HEK293 (cell line): ENCODE measurements at regions not wholly inside any gene's neighbourhood (a gene's known extent, or its start where the extent isn't known, plus 50 kb on each side); places are given as distances from the start of the nearest gene placed in this dataset.
A peak's percentile ranks its signal among the peaks of the same experiment; 100 is the strongest.

Source experiments
- CTCF ChIA-PET: fragments of 350-600 bp; formaldehyde crosslinking; extraction: SDS; loops from one replicate; lab custom pipeline; 2021; ENCODE audit warnings: antibody characterized with exemption; lab: Yijun Ruan, JAX
- POLR2A ChIA-PET: fragments of 300-600 bp; formaldehyde crosslinking; extraction: SDS; loops from one replicate; lab custom pipeline; 2020; ENCODE audit warnings: antibody characterized with exemption, inconsistent platforms; lab: Yijun Ruan, JAX
- H3K27ac ChIP-seq: fragments of 200-500 bp; sonication (Bioruptor generic); 2 replicates; pipeline ENCODE4 v1.5.1; 2014; ENCODE audit warnings: low read depth, low read length, control low read depth, inconsistent platforms; ENCODE audit errors: extremely low read depth
- H3K36me3 ChIP-seq, 2 experiments: fragments of 200-500 bp in 1 of 2; sonication (Bioruptor generic) in 1 of 2; 1 replicate in 1 of 2; 2 replicates in 1 of 2; pipeline ENCODE4 v1.5.1; 2014 to 2017; ENCODE audit warnings: inconsistent platforms in 2 of 2, low read length in 2 of 2; ENCODE audit not compliant: control insufficient read depth in 2 of 2, insufficient read depth in 1 of 2
- H3K4me1 ChIP-seq: fragments of 200-500 bp; sonication (Bioruptor generic); 2 replicates; pipeline ENCODE4 v1.5.1; 2014; ENCODE audit warnings: mild to moderate bottlenecking, low read length, inconsistent platforms; ENCODE audit not compliant: control insufficient read depth, insufficient read depth
- H3K4me3 ChIP-seq: 2 replicates; pipeline ENCODE4 v1.5.1; 2011; ENCODE audit warnings: low read depth, mild to moderate bottlenecking, control low read depth, low read length, moderate library complexity
- H3K9me3 ChIP-seq: fragments of 200-500 bp; sonication (Bioruptor generic); 2 replicates; pipeline ENCODE4 v1.5.1; 2014; ENCODE audit warnings: low read depth, low read length, inconsistent platforms; ENCODE audit not compliant: control insufficient read depth, insufficient read depth
- ZBTB7A ChIP-seq: fragments of 450-650 bp; formaldehyde crosslinking; IDR thresholded peaks from 2 replicates; pipeline ENCODE4 v1.5.1; 2016; ENCODE audit warnings: low read depth, missing biosample characterization, missing genetic modification characterization
- ZNF169 ChIP-seq: fragments of 450-650 bp; formaldehyde crosslinking; IDR thresholded peaks from 2 replicates; pipeline ENCODE4 v1.5.1; 2016; ENCODE audit warnings: missing biosample characterization, missing genetic modification characterization
- ZNF214 ChIP-seq: fragments of 450-650 bp; formaldehyde crosslinking; IDR thresholded peaks from 2 replicates; pipeline ENCODE4 v1.5.1; 2017; ENCODE audit warnings: missing biosample characterization, mild to moderate bottlenecking, missing genetic modification characterization, borderline replicate concordance
- ZNF354C ChIP-seq: fragments of 450-650 bp; formaldehyde crosslinking; IDR thresholded peaks from 2 replicates; pipeline ENCODE4 v1.5.1; 2016; ENCODE audit warnings: missing biosample characterization, missing genetic modification characterization, low read depth, borderline replicate concordance
- ZNF624 ChIP-seq: fragments of 450-650 bp; formaldehyde crosslinking; IDR thresholded peaks from 2 replicates; pipeline ENCODE4 v1.5.1; 2017; ENCODE audit warnings: missing biosample characterization, missing genetic modification characterization
- ZNF670 ChIP-seq: fragments of 450-650 bp; formaldehyde crosslinking; IDR thresholded peaks from 2 replicates; pipeline ENCODE4 v1.5.1; 2016; ENCODE audit warnings: missing biosample characterization, missing genetic modification characterization, low read depth
- ZNF777 ChIP-seq: fragments of 450-650 bp; formaldehyde crosslinking; IDR thresholded peaks from 2 replicates; pipeline ENCODE4 v1.5.1; 2017; ENCODE audit warnings: missing biosample characterization, missing genetic modification characterization, borderline replicate concordance
- TF ChIP-seq, protein P1 (sequence below): fragments of 450-650 bp; formaldehyde crosslinking; IDR thresholded peaks from 2 replicates; pipeline ENCODE4 v1.5.1; 2016; ENCODE audit warnings: missing biosample characterization, missing genetic modification characterization, low read depth
- TF ChIP-seq, protein P2 (sequence below): fragments of 450-650 bp; formaldehyde crosslinking; IDR thresholded peaks from 2 replicates; pipeline ENCODE4 v1.5.1; 2016; ENCODE audit warnings: missing biosample characterization, missing genetic modification characterization, borderline replicate concordance
- TF ChIP-seq, protein P3 (sequence below): fragments of 450-650 bp; formaldehyde crosslinking; IDR thresholded peaks from 2 replicates; pipeline ENCODE4 v1.5.1; 2016; ENCODE audit warnings: missing biosample characterization, missing genetic modification characterization

- Histone ChIP-seq H3K27ac (no peak overlapping the region), H3K36me3 (no peaks in the 10 kb centered on the region), H3K4me3 (no peak overlapping the region), H3K4me1 (no peaks in the 10 kb centered on the region), H3K9me3 (no peaks in the 10 kb centered on the region)
- ChIA-PET CTCF (no interaction called here), POLR2A (no interaction called here)
- no peak for TF ChIP-seq ZNF670 (tag by site-specific recombination)
Measured at GRCh38 chr1:188050250-188050649, 1221.5 kb downstream of the PLA2G4A start.

GRCh38 chr1:188056011-188056410 is 1227.3 kb downstream of the PLA2G4A start:
- no peaks in the 10 kb centered on the region for H3K4me1 ChIP-seq
- POLR2A ChIA-PET, result no interaction called here

DNA sequence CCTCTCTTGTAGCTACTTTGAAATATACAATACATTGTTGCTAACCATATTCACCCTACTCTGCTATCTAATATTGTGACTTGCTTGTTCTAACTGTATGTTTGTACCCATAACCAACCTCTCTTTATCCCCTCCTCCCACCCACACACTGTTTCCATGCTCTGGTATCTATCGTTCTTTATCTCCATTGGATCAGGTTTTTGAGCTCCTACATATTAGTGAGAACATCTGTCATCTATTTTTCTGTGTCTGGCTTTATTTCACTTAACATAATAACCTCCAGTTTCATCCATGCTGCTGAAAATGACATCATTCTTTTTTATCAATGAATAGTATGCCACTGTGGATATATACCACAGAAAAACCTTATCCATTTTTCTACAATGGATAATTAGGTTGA is 1230.1 kb downstream of the PLA2G4A start:
- no peak for TF ChIP-seq ZNF354C (tag by site-specific recombination)
- no peak for TF ChIP-seq ZBTB7A (tag by site-specific recombination)
- TF ChIP-seq, protein P1, sequence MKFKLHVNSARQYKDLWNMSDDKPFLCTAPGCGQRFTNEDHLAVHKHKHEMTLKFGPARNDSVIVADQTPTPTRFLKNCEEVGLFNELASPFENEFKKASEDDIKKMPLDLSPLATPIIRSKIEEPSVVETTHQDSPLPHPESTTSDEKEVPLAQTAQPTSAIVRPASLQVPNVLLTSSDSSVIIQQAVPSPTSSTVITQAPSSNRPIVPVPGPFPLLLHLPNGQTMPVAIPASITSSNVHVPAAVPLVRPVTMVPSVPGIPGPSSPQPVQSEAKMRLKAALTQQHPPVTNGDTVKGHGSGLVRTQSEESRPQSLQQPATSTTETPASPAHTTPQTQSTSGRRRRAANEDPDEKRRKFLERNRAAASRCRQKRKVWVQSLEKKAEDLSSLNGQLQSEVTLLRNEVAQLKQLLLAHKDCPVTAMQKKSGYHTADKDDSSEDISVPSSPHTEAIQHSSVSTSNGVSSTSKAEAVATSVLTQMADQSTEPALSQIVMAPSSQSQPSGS (tag by site-specific recombination), result 0 out of 2 replicates have a peak, but pooled peaks have one; percentile 11
- CTCF ChIA-PET, result interaction anchor here (0.7 kb wide), 1 partner anchor 675 kb away, joined by 3 read pairs; no protein-coding TSS in a partner anchor
- H3K4me1 ChIP-seq, result no peaks in the 10 kb centered on the region
- no peaks in the 10 kb centered on the region for H3K9me3 ChIP-seq
- H3K4me3 ChIP-seq, result no peak overlapping the region
- POLR2A ChIA-PET, result no interaction called here
- no peaks in the 10 kb centered on the region for H3K36me3 ChIP-seq
- H3K27ac ChIP-seq, result no peak overlapping the region

More at GRCh38 chr1:188056011-188056410, 1227.3 kb downstream of the PLA2G4A start:
- no peak overlapping the region for H3K27ac ChIP-seq
- no peak for TF ChIP-seq ZNF169 (tag by site-specific recombination)
- TF ChIP-seq, protein P2, sequence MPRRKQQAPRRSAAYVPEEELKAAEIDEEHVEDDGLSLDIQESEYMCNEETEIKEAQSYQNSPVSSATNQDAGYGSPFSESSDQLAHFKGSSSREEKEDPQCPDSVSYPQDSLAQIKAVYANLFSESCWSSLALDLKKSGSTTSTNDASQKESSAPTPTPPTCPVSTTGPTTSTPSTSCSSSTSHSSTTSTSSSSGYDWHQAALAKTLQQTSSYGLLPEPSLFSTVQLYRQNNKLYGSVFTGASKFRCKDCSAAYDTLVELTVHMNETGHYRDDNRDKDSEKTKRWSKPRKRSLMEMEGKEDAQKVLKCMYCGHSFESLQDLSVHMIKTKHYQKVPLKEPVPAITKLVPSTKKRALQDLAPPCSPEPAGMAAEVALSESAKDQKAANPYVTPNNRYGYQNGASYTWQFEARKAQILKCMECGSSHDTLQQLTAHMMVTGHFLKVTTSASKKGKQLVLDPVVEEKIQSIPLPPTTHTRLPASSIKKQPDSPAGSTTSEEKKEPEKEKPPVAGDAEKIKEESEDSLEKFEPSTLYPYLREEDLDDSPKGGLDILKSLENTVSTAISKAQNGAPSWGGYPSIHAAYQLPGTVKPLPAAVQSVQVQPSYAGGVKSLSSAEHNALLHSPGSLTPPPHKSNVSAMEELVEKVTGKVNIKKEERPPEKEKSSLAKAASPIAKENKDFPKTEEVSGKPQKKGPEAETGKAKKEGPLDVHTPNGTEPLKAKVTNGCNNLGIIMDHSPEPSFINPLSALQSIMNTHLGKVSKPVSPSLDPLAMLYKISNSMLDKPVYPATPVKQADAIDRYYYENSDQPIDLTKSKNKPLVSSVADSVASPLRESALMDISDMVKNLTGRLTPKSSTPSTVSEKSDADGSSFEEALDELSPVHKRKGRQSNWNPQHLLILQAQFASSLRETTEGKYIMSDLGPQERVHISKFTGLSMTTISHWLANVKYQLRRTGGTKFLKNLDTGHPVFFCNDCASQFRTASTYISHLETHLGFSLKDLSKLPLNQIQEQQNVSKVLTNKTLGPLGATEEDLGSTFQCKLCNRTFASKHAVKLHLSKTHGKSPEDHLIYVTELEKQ (tag by site-specific recombination), result no peak
- TF ChIP-seq, all 188 proteins: peak for 0
- H3K36me3 ChIP-seq, result no peaks in the 10 kb centered on the region
- CTCF ChIA-PET, result no interaction called here
- no peak overlapping the region for H3K4me3 ChIP-seq
- H3K9me3 ChIP-seq, result no peaks in the 10 kb centered on the region

GRCh38 chr1:188061881-188062280 is 1233.1 kb downstream of the PLA2G4A start:
- TF ChIP-seq ZNF214 (no peak), ZNF624 (tag by site-specific recombination) (no peak), ZNF777 (tag by site-specific recombination) (no peak)
- TF ChIP-seq, protein P3, sequence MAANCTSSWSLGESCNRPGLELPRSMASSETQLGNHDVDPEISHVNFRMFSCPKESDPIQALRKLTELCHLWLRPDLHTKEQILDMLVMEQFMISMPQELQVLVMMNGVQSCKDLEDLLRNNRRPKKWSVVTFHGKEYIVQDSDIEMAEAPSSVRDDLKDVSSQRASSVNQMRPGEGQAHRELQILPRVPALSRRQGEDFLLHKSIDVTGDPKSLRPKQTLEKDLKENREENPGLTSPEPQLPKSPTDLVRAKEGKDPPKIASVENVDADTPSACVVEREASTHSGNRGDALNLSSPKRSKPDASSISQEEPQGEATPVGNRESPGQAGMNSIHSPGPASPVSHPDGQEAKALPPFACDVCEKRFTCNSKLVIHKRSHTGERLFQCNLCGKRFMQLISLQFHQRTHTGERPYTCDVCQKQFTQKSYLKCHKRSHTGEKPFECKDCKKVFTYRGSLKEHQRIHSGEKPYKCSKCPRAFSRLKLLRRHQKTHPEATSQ (tag by site-specific recombination), result no peak
- POLR2A ChIA-PET, result no interaction called here
- H3K4me3 ChIP-seq, result no peak overlapping the region
- no peaks in the 10 kb centered on the region for H3K4me1 ChIP-seq
- H3K9me3 ChIP-seq, result no peaks in the 10 kb centered on the region
- H3K36me3 ChIP-seq, result no peaks in the 10 kb centered on the region
- no peak overlapping the region for H3K27ac ChIP-seq
- CTCF ChIA-PET, result no interaction called here
